ENCODE measurements at regions not wholly inside any gene's neighbourhood (a gene's known extent, or its start where the extent isn't known, plus 50 kb on each side); places are given as distances from the start of the nearest gene placed in this dataset.
A peak's percentile ranks its signal among the peaks of the same experiment; 100 is the strongest.

DNA sequence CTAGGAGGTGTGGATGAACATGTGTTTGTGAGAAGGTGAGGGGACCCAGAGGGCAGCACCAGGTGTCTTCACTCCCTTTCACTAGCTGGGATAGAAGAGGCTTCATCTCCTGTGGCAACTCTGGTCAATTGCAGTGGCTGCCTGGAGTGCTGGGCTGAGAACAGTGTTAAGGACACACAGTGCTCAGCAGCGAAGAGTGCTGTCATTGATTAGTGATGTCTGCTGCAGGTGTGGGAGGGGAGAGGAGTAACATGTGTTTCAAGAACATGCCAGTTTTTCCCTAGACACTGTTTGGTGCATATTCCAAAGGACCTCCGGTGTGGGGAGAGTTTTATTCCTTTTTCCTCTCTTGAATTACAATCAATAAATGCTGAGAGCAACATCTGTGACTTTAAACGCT is 95.9 kb upstream of the CXCR4 start:
- in situ Hi-C loops (cut with MboI; ENCODE audit: low pct_unique_long_range_greater_than_20kb in 2 of 9, low sequenced_read_pairs in 9 of 9, unreplicated experiment in 9 of 9) = no loop called here
- ATAC-seq (replicated peaks in 6 of 8) = no peak
- no peak overlapping the region for H3K4me3 ChIP-seq
- 0 to 100% (median 72%) methylated on average over 1 to 2 of the region's 3 CpGs; no CpG with 5 or more reads in 6 of the 10 experiments for WGBS, 10 experiments
- peaks cover 0 to 10% of the 10 kb centered on the region in 2 donors for H3K4me1 ChIP-seq (replicated peaks in 1 of 2)
- no peak overlapping the region for H3K27ac ChIP-seq

DNA sequence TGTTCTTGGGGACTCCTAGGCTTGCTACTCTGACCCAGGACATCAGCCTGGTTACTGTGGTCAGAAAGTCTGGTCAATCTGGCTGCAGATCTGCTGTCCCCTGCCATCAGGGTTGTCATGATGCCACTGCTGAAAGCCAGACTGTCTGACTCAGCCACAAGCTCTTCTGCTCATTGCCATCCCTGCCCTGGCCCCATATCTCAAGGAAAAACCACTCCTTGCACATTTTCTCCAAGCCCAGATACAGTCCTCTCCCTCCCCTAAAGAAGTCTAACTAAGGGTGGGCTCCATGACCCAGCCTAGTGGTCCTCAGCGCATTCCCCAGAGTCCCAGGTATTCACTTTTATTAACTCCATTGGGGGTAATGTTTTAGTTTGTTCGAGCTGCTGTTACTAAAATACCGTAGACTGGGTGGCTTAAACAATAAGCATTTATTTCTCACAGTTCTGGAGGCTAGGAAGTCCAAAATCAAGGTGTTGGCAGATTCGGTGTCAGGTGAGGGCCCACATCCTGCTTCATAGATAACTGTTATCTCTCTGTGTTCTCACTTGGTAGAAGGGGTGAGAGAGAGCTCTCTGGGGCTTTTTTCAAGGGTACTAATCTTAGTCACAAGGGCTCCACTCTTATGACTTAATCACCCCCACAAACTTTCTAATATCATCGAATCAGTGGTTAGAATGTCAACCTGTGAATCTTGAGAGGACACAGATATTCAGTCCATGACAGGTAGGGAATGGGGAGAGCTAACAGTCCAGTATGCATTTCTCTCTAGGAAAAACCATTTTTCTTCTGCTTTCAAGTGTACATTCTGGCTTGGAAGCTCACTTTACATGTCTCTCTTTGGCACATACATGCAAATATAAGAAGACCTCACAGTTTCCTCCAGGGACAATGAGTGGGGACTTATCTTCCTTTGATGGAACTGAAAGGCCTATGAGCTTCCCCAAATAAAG is 94.8 kb upstream of the CXCR4 start:
- 6 to 81% (median 61%) methylated on average over 2 to 4 of the region's 5 CpGs; no CpG with 5 or more reads in 3 of the 10 experiments for WGBS, 10 experiments
- in situ Hi-C loops (cut with MboI; ENCODE audit: low pct_unique_long_range_greater_than_20kb in 2 of 9, low sequenced_read_pairs in 9 of 9, unreplicated experiment in 9 of 9) = no loop called here
- H3K27ac ChIP-seq = no peak overlapping the region
- H3K4me3 ChIP-seq = no peak overlapping the region
- H3K4me1 ChIP-seq (replicated peaks in 1 of 2) = peaks cover 0 to 5% of the 10 kb centered on the region in 2 donors
- no peak for ATAC-seq (replicated peaks in 6 of 8)

DNA sequence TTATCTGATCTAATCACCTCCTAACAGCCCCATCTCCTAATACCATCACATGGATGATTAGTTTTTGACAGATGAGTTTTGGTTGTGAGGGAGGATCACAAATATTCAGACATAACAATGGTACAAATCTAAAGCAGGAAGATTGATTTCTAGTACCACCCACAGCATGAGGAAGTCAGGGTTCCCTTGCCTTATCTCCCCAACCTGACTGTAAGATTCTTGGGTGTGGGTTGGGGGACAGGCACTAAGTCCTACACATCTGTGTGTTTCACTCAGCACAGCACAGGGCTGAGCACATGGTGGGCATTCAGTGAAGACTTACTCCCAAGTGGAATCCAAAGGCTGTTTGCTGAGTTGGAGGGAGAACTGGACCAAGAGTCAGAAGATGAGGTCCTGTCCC is 93.8 kb upstream of the CXCR4 start:
- ATAC-seq (replicated peaks in 6 of 8) = no peak
- Histone ChIP-seq H3K4me3 (no peak overlapping the region), H3K4me1 (replicated peaks in 1 of 2) (peaks cover 0 to 3% of the 10 kb centered on the region in 2 donors), H3K27ac (no peak overlapping the region)
- in situ Hi-C loops (cut with MboI; ENCODE audit: low pct_unique_long_range_greater_than_20kb in 2 of 9, low sequenced_read_pairs in 9 of 9, unreplicated experiment in 9 of 9) = no loop called here

DNA sequence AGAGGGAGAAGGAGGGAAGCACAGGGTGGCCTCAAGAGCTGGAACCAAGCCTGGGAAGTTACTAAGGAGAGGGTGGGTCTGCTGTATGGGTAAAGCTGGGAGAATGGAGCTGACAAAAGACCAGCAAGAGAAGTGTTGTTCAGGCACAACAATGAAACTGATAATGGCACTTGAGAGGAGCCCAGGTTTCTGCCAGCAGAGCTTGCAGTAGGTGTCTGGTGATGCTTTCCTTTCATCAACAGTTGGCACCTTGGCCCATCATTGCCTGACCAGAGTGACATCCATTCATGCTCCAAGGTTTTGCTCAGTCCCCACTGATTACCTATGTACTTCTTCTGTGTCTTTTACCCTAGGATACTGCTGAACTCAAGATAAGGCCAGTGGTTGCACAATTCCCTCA is 92.9 kb upstream of the CXCR4 start:
- no peak for ATAC-seq (replicated peaks in 6 of 8)
- peaks cover 0 to 3% of the 10 kb centered on the region in 2 donors for H3K4me1 ChIP-seq (replicated peaks in 1 of 2)
- in situ Hi-C loops (cut with MboI; ENCODE audit: low pct_unique_long_range_greater_than_20kb in 2 of 9, low sequenced_read_pairs in 9 of 9, unreplicated experiment in 9 of 9) = no loop called here
- H3K4me3 ChIP-seq = no peak overlapping the region
- H3K27ac ChIP-seq = no peak overlapping the region

DNA sequence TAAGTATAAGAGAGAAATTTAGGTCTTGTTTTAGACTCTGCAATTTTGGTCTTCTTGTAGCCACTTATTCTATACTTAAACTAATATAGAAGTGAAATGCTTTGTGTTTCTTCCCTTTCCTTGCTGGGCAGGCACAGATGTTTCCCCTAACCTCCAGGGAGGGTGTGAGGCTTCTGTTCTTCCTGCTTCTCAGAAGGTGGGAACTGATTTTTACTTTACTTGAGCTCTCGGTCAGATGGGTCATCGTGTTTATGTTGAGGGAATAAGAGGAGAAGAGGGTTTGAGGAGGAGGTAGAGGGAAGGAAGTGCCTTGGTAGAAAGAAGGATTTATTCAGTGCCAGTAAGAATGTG is 92.5 kb upstream of the CXCR4 start:
- in situ Hi-C loops (cut with MboI; ENCODE audit: low pct_unique_long_range_greater_than_20kb in 2 of 9, low sequenced_read_pairs in 9 of 9, unreplicated experiment in 9 of 9) = no loop called here
- no peak for ATAC-seq (replicated peaks in 6 of 8)
- Histone ChIP-seq H3K27ac (no peak overlapping the region), H3K4me3 (no peak overlapping the region), H3K4me1 (replicated peaks in 1 of 2) (peaks cover 0 to 3% of the 10 kb centered on the region in 2 donors)
- 0 to 100% (median 56%) methylated on average over 1 to 2 of the region's 2 CpGs; no CpG with 5 or more reads in 2 of the 10 experiments for WGBS, 10 experiments

- no peak for ATAC-seq (replicated peaks in 6 of 8)
- WGBS, 10 experiments = 0 to 100% (median 91%) methylated on average over 1 to 3 of the region's 3 CpGs; no CpG with 5 or more reads in 1 of the 10 experiments
Measured at GRCh38 chr2:136209561-136210454, 91.9 kb upstream of the CXCR4 start.

DNA sequence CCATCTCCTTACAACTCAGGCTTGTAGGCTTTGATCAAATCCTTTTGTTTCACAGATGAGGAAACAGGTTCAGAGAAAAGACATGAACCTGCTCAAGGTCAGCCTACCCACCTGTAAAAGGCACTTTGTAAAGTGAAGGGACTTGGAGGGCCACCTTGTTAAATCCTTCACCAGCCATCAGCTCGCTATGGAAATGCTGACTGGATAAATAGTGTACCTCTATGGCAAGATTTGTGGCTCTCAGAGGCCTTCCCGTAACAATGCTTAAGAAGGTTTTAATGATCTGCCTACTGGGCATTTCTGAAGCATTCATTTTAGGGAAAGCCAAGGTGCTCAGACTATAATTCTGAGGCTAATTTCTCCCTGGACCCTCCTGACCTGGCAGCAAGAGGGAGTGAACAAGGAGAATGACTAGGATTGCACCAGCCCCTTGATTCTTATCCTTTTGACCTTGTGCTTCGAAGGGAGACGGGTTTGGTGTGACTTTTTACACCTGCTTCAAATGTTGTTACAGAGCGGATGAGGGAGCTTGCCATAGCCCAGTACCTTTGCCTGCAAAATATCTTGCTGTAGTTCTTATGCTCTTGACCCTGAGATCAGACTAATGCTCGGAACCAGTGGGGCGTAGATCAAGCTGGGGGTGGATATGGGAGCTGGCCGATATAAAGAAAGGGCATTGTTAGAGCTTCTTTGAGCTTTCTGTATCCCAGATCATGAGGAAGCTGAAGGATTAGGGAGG is 90.9 kb upstream of the CXCR4 start:
- H3K4me1 ChIP-seq (replicated peaks in 1 of 2) = peaks cover 0 to 3% of the 10 kb centered on the region in 2 donors
- in situ Hi-C loops (cut with MboI; ENCODE audit: low pct_unique_long_range_greater_than_20kb in 2 of 9, low sequenced_read_pairs in 9 of 9, unreplicated experiment in 9 of 9) = no loop called here
- WGBS, 10 experiments = 10 to 100% (median 65%) methylated on average over 1 to 6 of the region's 8 CpGs
- H3K27ac ChIP-seq = no peak overlapping the region
- no peak for ATAC-seq (replicated peaks in 6 of 8)
- no peak overlapping the region for H3K4me3 ChIP-seq

More at GRCh38 chr2:136209561-136210454, 91.9 kb upstream of the CXCR4 start:
- in situ Hi-C loops (cut with MboI; ENCODE audit: low pct_unique_long_range_greater_than_20kb in 2 of 9, low sequenced_read_pairs in 9 of 9, unreplicated experiment in 9 of 9) = no loop called here
- no peak overlapping the region for H3K4me3 ChIP-seq
- peaks cover 0 to 3% of the 10 kb centered on the region in 2 donors for H3K4me1 ChIP-seq (replicated peaks in 1 of 2)
- H3K27ac ChIP-seq = no peak overlapping the region

DNA sequence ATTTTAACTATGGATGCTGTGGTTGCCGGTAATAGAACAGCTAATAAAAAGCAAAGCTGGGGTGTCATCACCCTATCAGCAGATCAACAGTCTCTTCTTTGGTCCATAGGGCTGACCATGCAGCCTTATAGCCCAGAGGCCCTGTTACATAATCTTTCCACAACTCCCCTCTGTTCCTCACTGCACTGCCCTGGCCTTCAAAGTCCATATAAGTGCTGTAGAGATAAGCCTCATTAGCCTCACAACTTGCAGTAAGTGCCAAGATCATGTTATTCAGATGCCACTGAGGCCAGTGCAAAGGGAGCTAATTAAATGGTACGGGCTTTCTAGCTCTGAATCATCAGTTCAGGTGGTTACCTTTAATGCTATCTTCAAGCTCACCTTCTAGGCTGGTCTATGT is 89.7 kb upstream of the CXCR4 start:
- 17 to 100% (median 80%) methylated on average over 1 to 2 of the region's 2 CpGs; no CpG with 5 or more reads in 4 of the 10 experiments for WGBS, 10 experiments
- in situ Hi-C loops (cut with MboI; ENCODE audit: low pct_unique_long_range_greater_than_20kb in 2 of 9, low sequenced_read_pairs in 9 of 9, unreplicated experiment in 9 of 9) = no loop called here
- ATAC-seq (replicated peaks in 6 of 8) = no peak
- H3K4me3 ChIP-seq = no peak overlapping the region
- peaks cover 0 to 3% of the 10 kb centered on the region in 2 donors for H3K4me1 ChIP-seq (replicated peaks in 1 of 2)
- H3K27ac ChIP-seq = no peak overlapping the region

GRCh38 chr2:136207030-136207623 is 89.2 kb upstream of the CXCR4 start:
- WGBS, 10 experiments = 20 to 100% (median 57%) methylated on average over 1 to 4 of the region's 4 CpGs; no CpG with 5 or more reads in 6 of the 10 experiments
- peaks cover 0 to 3% of the 10 kb centered on the region in 2 donors for H3K4me1 ChIP-seq (replicated peaks in 1 of 2)

GRCh38 chr2:136206613-136207012 is 88.7 kb upstream of the CXCR4 start:
- H3K4me3 ChIP-seq = no peak overlapping the region
- WGBS, 10 experiments = 13 to 86% (median 66%) methylated on average over 1 to 6 of the region's 7 CpGs; no CpG with 5 or more reads in 3 of the 10 experiments
- in situ Hi-C loops (cut with MboI; ENCODE audit: low pct_unique_long_range_greater_than_20kb in 2 of 9, low sequenced_read_pairs in 9 of 9, unreplicated experiment in 9 of 9) = no loop called here
- peak in 1 of 8 experiments; percentile 57 for ATAC-seq (replicated peaks in 6 of 8)
- peaks cover 0 to 3% of the 10 kb centered on the region in 2 donors for H3K4me1 ChIP-seq (replicated peaks in 1 of 2)
- H3K27ac ChIP-seq = no peak overlapping the region

More at GRCh38 chr2:136207030-136207623, 89.2 kb upstream of the CXCR4 start:
- ATAC-seq (replicated peaks in 6 of 8) = no peak
- no peak overlapping the region for H3K4me3 ChIP-seq
- no peak overlapping the region for H3K27ac ChIP-seq
- in situ Hi-C loops (cut with MboI; ENCODE audit: low pct_unique_long_range_greater_than_20kb in 2 of 9, low sequenced_read_pairs in 9 of 9, unreplicated experiment in 9 of 9) = no loop called here

GRCh38 chr2:136205615-136206014 is 87.7 kb upstream of the CXCR4 start:
- peaks cover 0 to 3% of the 10 kb centered on the region in 2 donors for H3K4me1 ChIP-seq (replicated peaks in 1 of 2)
- no peak overlapping the region for H3K4me3 ChIP-seq
- no peak for ATAC-seq (replicated peaks in 6 of 8)
- no peak overlapping the region for H3K27ac ChIP-seq
- WGBS, 10 experiments = 31 to 100% (median 85%) methylated on average over 1 to 3 of the region's 3 CpGs; no CpG with 5 or more reads in 2 of the 10 experiments
- in situ Hi-C loops (cut with MboI; ENCODE audit: low pct_unique_long_range_greater_than_20kb in 2 of 9, low sequenced_read_pairs in 9 of 9, unreplicated experiment in 9 of 9) = no loop called here

GRCh38 chr2:136204971-136205370 is 87.0 kb upstream of the CXCR4 start:
- no peak for ATAC-seq (replicated peaks in 6 of 8)
- Histone ChIP-seq H3K4me3 (no peak overlapping the region), H3K4me1 (replicated peaks in 1 of 2) (peaks cover 0 to 3% of the 10 kb centered on the region in 2 donors), H3K27ac (no peak overlapping the region)
- in situ Hi-C loops (cut with MboI; ENCODE audit: low pct_unique_long_range_greater_than_20kb in 2 of 9, low sequenced_read_pairs in 9 of 9, unreplicated experiment in 9 of 9) = no loop called here
- WGBS, 10 experiments = 40 to 100% (median 70%) methylated on average over 1 of the region's 1 CpG; no CpG with 5 or more reads in 6 of the 10 experiments
